ENCODE measurements at regions not wholly inside any gene's neighbourhood (a gene's known extent, or its start where the extent isn't known, plus 50 kb on each side); places are given as distances from the start of the nearest gene placed in this dataset.
"Not testable (repeated sequence)": the region's sequence is repeated elsewhere in the genome, so short reads cannot be mapped to it uniquely, and the experiment has no call there.

GRCh38 chrX:85592980-85593379, 213.5 kb upstream of the POF1B start:
- no peaks in the 10 kb centered on the region for H3K27me3 Mint-ChIP-seq

GRCh38 chrX:85591536-85591935, 212.1 kb upstream of the POF1B start:
- POLR2A ChIA-PET: no interaction called here
- CTCF ChIA-PET: no interaction called here
- no peak for DNase-seq

More at GRCh38 chrX:85592980-85593379, 213.5 kb upstream of the POF1B start:
- Mint-ChIP-seq H3K36me3 (ENCODE audit: low read depth) (no peaks in the 10 kb centered on the region), H3K9me3 (peaks cover 4% of the 10 kb centered on the region), H3K4me3 (no peak overlapping the region), H3K4me1 (no peaks in the 10 kb centered on the region), H3K27ac (no peak overlapping the region)
- DNase-seq: no peak
- ChIA-PET POLR2A (no interaction called here), CTCF (no interaction called here)

GRCh38 chrX:85590638-85591037, 211.2 kb upstream of the POF1B start:
- Mint-ChIP-seq H3K27me3 (no peaks in the 10 kb centered on the region), H3K9me3 (peaks cover 4% of the 10 kb centered on the region), H3K27ac (no peak overlapping the region), H3K4me3 (no peak overlapping the region), H3K36me3 (ENCODE audit: low read depth) (no peaks in the 10 kb centered on the region), H3K4me1 (no peaks in the 10 kb centered on the region)
- ChIA-PET POLR2A (no interaction called here), CTCF (no interaction called here)
- no peak for DNase-seq

More at GRCh38 chrX:85591536-85591935, 212.1 kb upstream of the POF1B start:
- H3K4me1 Mint-ChIP-seq: no peaks in the 10 kb centered on the region
- no peaks in the 10 kb centered on the region for H3K27me3 Mint-ChIP-seq
- H3K9me3 Mint-ChIP-seq: peaks cover 4% of the 10 kb centered on the region
- H3K4me3 Mint-ChIP-seq: no peak overlapping the region
- H3K36me3 Mint-ChIP-seq (ENCODE audit: low read depth): no peaks in the 10 kb centered on the region
- no peak overlapping the region for H3K27ac Mint-ChIP-seq

- Mint-ChIP-seq H3K4me1 (peaks cover 1% of the 10 kb centered on the region), H3K27ac (no peak overlapping the region), H3K36me3 (ENCODE audit: low read depth) (no peaks in the 10 kb centered on the region), H3K4me3 (no peak overlapping the region), H3K27me3 (no peaks in the 10 kb centered on the region), H3K9me3 (no peaks in the 10 kb centered on the region)
- DNase-seq: no peak
- POLR2A ChIA-PET: no interaction called here
- CTCF ChIA-PET: no interaction called here
Observed at GRCh38 chrX:85573801-85574200, 194.3 kb upstream of the POF1B start.

- no peak for DNase-seq
- ChIA-PET CTCF (no interaction called here), POLR2A (no interaction called here)
- Mint-ChIP-seq H3K27me3 (no peaks in the 10 kb centered on the region), H3K4me3 (no peak overlapping the region), H3K27ac (no peak overlapping the region), H3K9me3 (no peaks in the 10 kb centered on the region), H3K36me3 (ENCODE audit: low read depth) (no peaks in the 10 kb centered on the region), H3K4me1 (peaks cover 1% of the 10 kb centered on the region)
Observed at GRCh38 chrX:85570496-85570895, 191.0 kb upstream of the POF1B start.

- H3K4me3 Mint-ChIP-seq: no peak overlapping the region
- H3K27ac Mint-ChIP-seq: no peak overlapping the region
- no peaks in the 10 kb centered on the region for H3K36me3 Mint-ChIP-seq (ENCODE audit: low read depth)
- H3K9me3 Mint-ChIP-seq: no peaks in the 10 kb centered on the region
- CTCF ChIA-PET: no interaction called here
- DNase-seq: no peak
- peaks cover 1% of the 10 kb centered on the region for H3K4me1 Mint-ChIP-seq
- no peaks in the 10 kb centered on the region for H3K27me3 Mint-ChIP-seq
- POLR2A ChIA-PET: no interaction called here
Observed at GRCh38 chrX:85569686-85570085, 190.2 kb upstream of the POF1B start.

GRCh38 chrX:85569096-85569495, 189.6 kb upstream of the POF1B start:
- peaks cover 1% of the 10 kb centered on the region for H3K4me1 Mint-ChIP-seq
- no peaks in the 10 kb centered on the region for H3K36me3 Mint-ChIP-seq (ENCODE audit: low read depth)
- H3K9me3 Mint-ChIP-seq: no peaks in the 10 kb centered on the region
- H3K4me3 Mint-ChIP-seq: no peak overlapping the region
- no peak overlapping the region for H3K27ac Mint-ChIP-seq
- DNase-seq: no peak
- ChIA-PET CTCF (no interaction called here), POLR2A (no interaction called here)
- no peaks in the 10 kb centered on the region for H3K27me3 Mint-ChIP-seq

GRCh38 chrX:85561231-85561630, 181.8 kb upstream of the POF1B start:
- DNase-seq: no peak
- H3K9me3 Mint-ChIP-seq: no peaks in the 10 kb centered on the region
- no peak overlapping the region for H3K4me3 Mint-ChIP-seq
- H3K27me3 Mint-ChIP-seq: no peaks in the 10 kb centered on the region
- POLR2A ChIA-PET: no interaction called here
- no peaks in the 10 kb centered on the region for H3K4me1 Mint-ChIP-seq
- CTCF ChIA-PET: interaction anchor here (0.6 kb wide), 1 partner anchor 1263 kb away, joined by 3 read pairs; no protein-coding TSS in a partner anchor
- no peak overlapping the region for H3K27ac Mint-ChIP-seq
- H3K36me3 Mint-ChIP-seq (ENCODE audit: low read depth): no peaks in the 10 kb centered on the region

- ChIA-PET CTCF (no interaction called here), POLR2A (no interaction called here)
- no peaks in the 10 kb centered on the region for H3K9me3 Mint-ChIP-seq
- no peaks in the 10 kb centered on the region for H3K27me3 Mint-ChIP-seq
- no peaks in the 10 kb centered on the region for H3K4me1 Mint-ChIP-seq
- DNase-seq: no peak
- H3K27ac Mint-ChIP-seq: no peak overlapping the region
- H3K36me3 Mint-ChIP-seq (ENCODE audit: low read depth): no peaks in the 10 kb centered on the region
- no peak overlapping the region for H3K4me3 Mint-ChIP-seq
Observed at GRCh38 chrX:85544609-85545008, 165.1 kb upstream of the POF1B start.

- Mint-ChIP-seq H3K27me3 (no peaks in the 10 kb centered on the region), H3K36me3 (ENCODE audit: low read depth) (no peaks in the 10 kb centered on the region), H3K4me1 (no peaks in the 10 kb centered on the region), H3K9me3 (no peaks in the 10 kb centered on the region), H3K4me3 (no peak overlapping the region), H3K27ac (no peak overlapping the region)
- DNase-seq: no peak
- ChIA-PET POLR2A (no interaction called here), CTCF (no interaction called here)
Observed at GRCh38 chrX:85543866-85544265, 164.4 kb upstream of the POF1B start.

GRCh38 chrX:85529141-85529540, 149.7 kb upstream of the POF1B start:
- H3K27ac Mint-ChIP-seq; H3K9me3 Mint-ChIP-seq; DNase-seq; H3K36me3 Mint-ChIP-seq (ENCODE audit: low read depth); POLR2A ChIA-PET; H3K27me3 Mint-ChIP-seq; CTCF ChIA-PET; H3K4me1 Mint-ChIP-seq; H3K4me3 Mint-ChIP-seq: not testable (repeated sequence)

GRCh38 chrX:85517994-85518718, 138.7 kb upstream of the POF1B start:
- Mint-ChIP-seq H3K4me1 (no peaks in the 10 kb centered on the region), H3K9me3 (no peaks in the 10 kb centered on the region), H3K36me3 (ENCODE audit: low read depth) (no peaks in the 10 kb centered on the region), H3K4me3 (no peak overlapping the region), H3K27me3 (no peaks in the 10 kb centered on the region), H3K27ac (no peak overlapping the region)
- POLR2A ChIA-PET: no interaction called here
- no peak for DNase-seq
- CTCF ChIA-PET: interaction anchor here (0.5 kb wide), 1 partner anchor 33 kb away, joined by 5 read pairs; no protein-coding TSS in a partner anchor

- Mint-ChIP-seq H3K27ac (no peak overlapping the region), H3K4me1 (no peaks in the 10 kb centered on the region), H3K36me3 (ENCODE audit: low read depth) (no peaks in the 10 kb centered on the region), H3K27me3 (no peaks in the 10 kb centered on the region), H3K9me3 (no peaks in the 10 kb centered on the region), H3K4me3 (no peak overlapping the region)
- CTCF ChIA-PET: no interaction called here
- no peak for DNase-seq
- POLR2A ChIA-PET: no interaction called here
Observed at GRCh38 chrX:85516131-85516530, 136.7 kb upstream of the POF1B start.

GRCh38 chrX:85506871-85507270, 127.4 kb upstream of the POF1B start:
- no peak overlapping the region for H3K27ac Mint-ChIP-seq
- H3K9me3 Mint-ChIP-seq: no peaks in the 10 kb centered on the region
- H3K36me3 Mint-ChIP-seq (ENCODE audit: low read depth): no peaks in the 10 kb centered on the region
- ChIA-PET CTCF (no interaction called here), POLR2A (no interaction called here)
- no peak for DNase-seq
- H3K4me3 Mint-ChIP-seq: no peak overlapping the region
- H3K27me3 Mint-ChIP-seq: no peaks in the 10 kb centered on the region
- H3K4me1 Mint-ChIP-seq: no peaks in the 10 kb centered on the region
